ENCODE measurements at regions not wholly inside any gene's neighbourhood (a gene's known extent, or its start where the extent isn't known, plus 50 kb on each side); places are given as distances from the start of the nearest gene placed in this dataset.

GRCh38 chr2:32894119-32894728, 52.5 kb upstream of the LTBP1 start:
- TF ChIP-seq CTCF (conservative IDR thresholded peaks at IDR 0.05) (no peak), EZH2 (IDR thresholded peaks at IDR 0.05; ENCODE audit: low read depth) (no peak)
